Liver (tissue), 8 donors: ENCODE measurements at regions not wholly inside any gene's neighbourhood (a gene's known extent, or its start where the extent isn't known, plus 50 kb on each side); places are given as distances from the start of the nearest gene placed in this dataset.

ENCODE experiments used
- DNase-seq: peaks from one replicate; pipeline ENCODE4 v3.0.0-alpha.2; 2017; ENCODE audit warnings: low spot score
- H3K27ac ChIP-seq, 2 donors: one replicate each; pipeline ENCODE4 v1.7.0; 2013; ENCODE audit warnings: inconsistent platforms in 2 of 2, low read length in 2 of 2, control low read depth in 1 of 2, low read depth in 1 of 2, mild to moderate bottlenecking in 1 of 2
- H3K27me3 ChIP-seq, 4 donors: one replicate each; pipeline versions ENCODE4 v1.6.1 to v1.7.0; 2013; ENCODE audit warnings: low read length in 3 of 4, inconsistent platforms in 1 of 4, mild to moderate bottlenecking in 1 of 4, moderate library complexity in 1 of 4; ENCODE audit not compliant: control insufficient read depth in 4 of 4, insufficient read depth in 4 of 4
- H3K36me3 ChIP-seq, 4 donors: one replicate each; pipeline versions ENCODE4 v1.6.1 to v1.7.0; 2013; ENCODE audit warnings: low read length in 3 of 4, mild to moderate bottlenecking in 3 of 4, low read depth in 1 of 4, moderate library complexity in 1 of 4; ENCODE audit not compliant: control insufficient read depth in 4 of 4, insufficient read depth in 3 of 4
- H3K4me1 ChIP-seq, 4 donors: one replicate each; pipeline versions ENCODE4 v1.6.1 to v1.7.0; 2013; ENCODE audit warnings: low read length in 3 of 4, mild to moderate bottlenecking in 3 of 4, moderate library complexity in 1 of 4; ENCODE audit not compliant: control insufficient read depth in 4 of 4, insufficient read depth in 4 of 4
- H3K4me3 ChIP-seq, 3 donors: one replicate each; pipeline versions ENCODE4 v1.6.1 to v1.7.0; 2013; ENCODE audit warnings: low read length in 3 of 3, control low read depth in 1 of 3, low read depth in 1 of 3, mild to moderate bottlenecking in 1 of 3
- H3K9ac ChIP-seq, 2 donors: one replicate each; pipeline ENCODE4 v1.7.0; 2013; ENCODE audit warnings: low read length in 2 of 2, mild to moderate bottlenecking in 2 of 2, moderate library complexity in 2 of 2, control low read depth in 1 of 2, low read depth in 1 of 2
- H3K9me3 ChIP-seq, 4 donors: one replicate each; pipeline versions ENCODE4 v1.6.1 to v1.7.0; 2013; ENCODE audit warnings: low read length in 3 of 4; ENCODE audit not compliant: control insufficient read depth in 4 of 4
- EGR1 ChIP-seq, 2 donors: IDR thresholded peaks; 2 replicates each; pipeline ENCODE4 v1.6.1; 2016 to 2018; ENCODE audit warnings: antibody characterized with exemption in 2 of 2, low read depth in 2 of 2
- FOXA1 ChIP-seq: IDR thresholded peaks from 2 replicates; pipeline ENCODE4 v1.6.1; 2016; ENCODE audit warnings: antibody characterized with exemption
- FOXA2 ChIP-seq: IDR thresholded peaks from 2 replicates; pipeline ENCODE4 v1.6.1; 2016; ENCODE audit warnings: antibody characterized with exemption
- GABPA ChIP-seq, 2 donors: IDR thresholded peaks in 1 of 2; conservative IDR thresholded peaks in 1 of 2; 2 replicates each; pipeline ENCODE4 v1.6.1; 2016; ENCODE audit warnings: antibody characterized with exemption in 2 of 2, mild to moderate bottlenecking in 1 of 2, moderate library complexity in 1 of 2
- HNF4A ChIP-seq, 2 donors: conservative IDR thresholded peaks; 2 replicates each; pipeline ENCODE4 v1.6.1; 2016; ENCODE audit warnings: antibody characterized with exemption in 2 of 2, mild to moderate bottlenecking in 2 of 2
- HNF4G ChIP-seq: IDR thresholded peaks from 2 replicates; pipeline ENCODE4 v1.6.1; 2016; ENCODE audit warnings: antibody characterized with exemption
- JUND ChIP-seq, 2 donors: IDR thresholded peaks; 2 replicates each; pipeline ENCODE4 v1.6.1; 2016; ENCODE audit warnings: antibody characterized with exemption in 2 of 2
- NR2F2 ChIP-seq: IDR thresholded peaks from 2 replicates; pipeline ENCODE4 v1.6.1; 2016; ENCODE audit warnings: antibody characterized with exemption
- RXRA ChIP-seq, 2 donors: IDR thresholded peaks; 2 replicates each; pipeline ENCODE4 v1.6.1; 2017 to 2018; ENCODE audit warnings: antibody characterized with exemption in 2 of 2, mild to moderate bottlenecking in 1 of 2
- SP1 ChIP-seq: IDR thresholded peaks from 2 replicates; pipeline ENCODE4 v1.6.1; 2018; ENCODE audit warnings: antibody characterized with exemption, mild to moderate bottlenecking
- TAF1 ChIP-seq: conservative IDR thresholded peaks from 2 replicates; pipeline ENCODE4 v1.6.1; 2016; ENCODE audit warnings: antibody characterized with exemption, mild to moderate bottlenecking
- YY1 ChIP-seq: IDR thresholded peaks from 2 replicates; pipeline ENCODE4 v1.6.1; 2016; ENCODE audit warnings: antibody characterized with exemption, mild to moderate bottlenecking
- WGBS: extraction: QIAGEN DNeasy Blood & Tissue Kit; methylation state at CpG from one replicate; pipeline ENCODE4 v1.1.7; 2013; 5-methylcytosine and 5-hydroxymethylcytosine counted together
- TF ChIP-seq, protein P1 (sequence below): IDR thresholded peaks from 2 replicates; pipeline ENCODE4 v1.6.1; 2016; ENCODE audit warnings: antibody characterized with exemption
- TF ChIP-seq, protein P2 (sequence below): IDR thresholded peaks from 2 replicates; pipeline ENCODE4 v1.6.1; 2016; ENCODE audit warnings: antibody characterized with exemption
- TF ChIP-seq, protein P3 (sequence below): IDR thresholded peaks from 2 replicates; pipeline ENCODE4 v1.6.1; 2016; ENCODE audit warnings: antibody characterized with exemption, mild to moderate bottlenecking
- TF ChIP-seq, protein P4 (sequence below): fragments of 150-350 bp; IDR thresholded peaks from 2 replicates; pipeline ENCODE4 v1.5.1; 2017; ENCODE audit warnings: improper control_type of control experiment, low read depth, low read length; ENCODE audit not compliant: missing input control
- donor health status: healthy.
- donor health status: healthy.
- donor health status: healthy.
- donor health status: healthy.
- donor health status: healthy.

DNA sequence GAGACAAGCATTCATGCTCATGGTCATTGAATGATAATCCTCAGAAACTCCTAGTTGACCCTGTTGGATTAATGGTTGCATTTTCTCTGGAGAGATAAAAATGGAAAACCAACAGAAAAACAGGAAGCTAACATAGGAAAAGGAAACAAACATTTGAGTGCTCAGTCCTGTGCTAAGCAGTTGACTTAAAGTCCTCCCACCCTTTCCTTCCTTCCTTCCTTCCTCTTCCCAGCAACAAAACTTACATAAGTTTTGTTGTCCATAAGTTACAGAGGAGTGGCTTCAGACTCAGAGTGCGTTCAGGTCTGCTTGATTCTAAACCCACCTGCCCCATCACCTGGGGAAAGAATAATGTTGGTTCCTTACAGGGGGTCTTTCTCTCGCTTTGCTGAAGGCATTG is 163.8 kb upstream of the RGMA start:
- no peaks in the 10 kb centered on the region for H3K27me3 ChIP-seq
- 63% methylated on average over 2 of the region's 2 CpGs for WGBS
- H3K9ac ChIP-seq = no peak overlapping the region
- H3K4me3 ChIP-seq = no peak overlapping the region
- H3K4me1 ChIP-seq = no peaks in the 10 kb centered on the region
- DNase-seq = no peak
- no peaks in the 10 kb centered on the region for H3K9me3 ChIP-seq
- H3K36me3 ChIP-seq = no peaks in the 10 kb centered on the region
- no peak overlapping the region for H3K27ac ChIP-seq
- TF ChIP-seq, protein P1, sequence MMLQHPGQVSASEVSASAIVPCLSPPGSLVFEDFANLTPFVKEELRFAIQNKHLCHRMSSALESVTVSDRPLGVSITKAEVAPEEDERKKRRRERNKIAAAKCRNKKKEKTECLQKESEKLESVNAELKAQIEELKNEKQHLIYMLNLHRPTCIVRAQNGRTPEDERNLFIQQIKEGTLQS = no peak
- no peak for TF ChIP-seq FOXA2
- TF ChIP-seq, protein P2, sequence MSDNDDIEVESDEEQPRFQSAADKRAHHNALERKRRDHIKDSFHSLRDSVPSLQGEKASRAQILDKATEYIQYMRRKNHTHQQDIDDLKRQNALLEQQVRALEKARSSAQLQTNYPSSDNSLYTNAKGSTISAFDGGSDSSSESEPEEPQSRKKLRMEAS = no peak
- no peak for TF ChIP-seq GABPA (IDR thresholded peaks at IDR 0.05 in 1 of 2, conservative IDR thresholded peaks at IDR 0.05 in 1 of 2)
- TF ChIP-seq EGR1 (IDR thresholded peaks at IDR 0.05; ENCODE audit: low read depth in 2 of 2) = no peak
- TF ChIP-seq HNF4G = no peak
- no peak for TF ChIP-seq FOXA1
- TF ChIP-seq, protein P3, sequence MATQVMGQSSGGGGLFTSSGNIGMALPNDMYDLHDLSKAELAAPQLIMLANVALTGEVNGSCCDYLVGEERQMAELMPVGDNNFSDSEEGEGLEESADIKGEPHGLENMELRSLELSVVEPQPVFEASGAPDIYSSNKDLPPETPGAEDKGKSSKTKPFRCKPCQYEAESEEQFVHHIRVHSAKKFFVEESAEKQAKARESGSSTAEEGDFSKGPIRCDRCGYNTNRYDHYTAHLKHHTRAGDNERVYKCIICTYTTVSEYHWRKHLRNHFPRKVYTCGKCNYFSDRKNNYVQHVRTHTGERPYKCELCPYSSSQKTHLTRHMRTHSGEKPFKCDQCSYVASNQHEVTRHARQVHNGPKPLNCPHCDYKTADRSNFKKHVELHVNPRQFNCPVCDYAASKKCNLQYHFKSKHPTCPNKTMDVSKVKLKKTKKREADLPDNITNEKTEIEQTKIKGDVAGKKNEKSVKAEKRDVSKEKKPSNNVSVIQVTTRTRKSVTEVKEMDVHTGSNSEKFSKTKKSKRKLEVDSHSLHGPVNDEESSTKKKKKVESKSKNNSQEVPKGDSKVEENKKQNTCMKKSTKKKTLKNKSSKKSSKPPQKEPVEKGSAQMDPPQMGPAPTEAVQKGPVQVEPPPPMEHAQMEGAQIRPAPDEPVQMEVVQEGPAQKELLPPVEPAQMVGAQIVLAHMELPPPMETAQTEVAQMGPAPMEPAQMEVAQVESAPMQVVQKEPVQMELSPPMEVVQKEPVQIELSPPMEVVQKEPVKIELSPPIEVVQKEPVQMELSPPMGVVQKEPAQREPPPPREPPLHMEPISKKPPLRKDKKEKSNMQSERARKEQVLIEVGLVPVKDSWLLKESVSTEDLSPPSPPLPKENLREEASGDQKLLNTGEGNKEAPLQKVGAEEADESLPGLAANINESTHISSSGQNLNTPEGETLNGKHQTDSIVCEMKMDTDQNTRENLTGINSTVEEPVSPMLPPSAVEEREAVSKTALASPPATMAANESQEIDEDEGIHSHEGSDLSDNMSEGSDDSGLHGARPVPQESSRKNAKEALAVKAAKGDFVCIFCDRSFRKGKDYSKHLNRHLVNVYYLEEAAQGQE = no peak
- TF ChIP-seq JUND (IDR thresholded peaks at IDR 0.05) = no peak
- TF ChIP-seq SP1 = no peak
- no peak for TF ChIP-seq RXRA (IDR thresholded peaks at IDR 0.05)

DNA sequence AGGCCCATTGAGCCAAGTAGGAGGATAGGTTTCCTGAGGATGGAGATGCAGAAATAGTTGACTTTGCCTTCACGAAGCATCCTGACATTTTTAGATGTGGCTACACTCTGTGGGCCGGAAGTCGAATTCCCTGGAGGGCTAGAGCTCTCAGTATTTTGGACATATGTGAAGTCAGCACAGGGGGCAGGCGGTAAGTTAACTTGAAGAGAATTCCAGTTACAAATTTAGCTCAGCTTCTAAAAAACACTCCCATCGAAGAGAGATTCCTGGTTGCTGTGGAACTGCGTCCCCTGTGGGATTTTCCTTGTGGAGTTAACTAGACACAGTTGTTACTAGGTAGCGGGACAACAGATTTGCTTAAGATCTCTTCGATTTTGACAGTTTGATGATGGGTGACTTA is 161.9 kb upstream of the RGMA start:
- Histone ChIP-seq H3K4me1 (no peaks in the 10 kb centered on the region), H3K27ac (no peak overlapping the region), H3K27me3 (no peaks in the 10 kb centered on the region), H3K4me3 (no peak overlapping the region), H3K9me3 (no peaks in the 10 kb centered on the region), H3K36me3 (no peaks in the 10 kb centered on the region), H3K9ac (no peak overlapping the region)
- TF ChIP-seq, protein P4, sequence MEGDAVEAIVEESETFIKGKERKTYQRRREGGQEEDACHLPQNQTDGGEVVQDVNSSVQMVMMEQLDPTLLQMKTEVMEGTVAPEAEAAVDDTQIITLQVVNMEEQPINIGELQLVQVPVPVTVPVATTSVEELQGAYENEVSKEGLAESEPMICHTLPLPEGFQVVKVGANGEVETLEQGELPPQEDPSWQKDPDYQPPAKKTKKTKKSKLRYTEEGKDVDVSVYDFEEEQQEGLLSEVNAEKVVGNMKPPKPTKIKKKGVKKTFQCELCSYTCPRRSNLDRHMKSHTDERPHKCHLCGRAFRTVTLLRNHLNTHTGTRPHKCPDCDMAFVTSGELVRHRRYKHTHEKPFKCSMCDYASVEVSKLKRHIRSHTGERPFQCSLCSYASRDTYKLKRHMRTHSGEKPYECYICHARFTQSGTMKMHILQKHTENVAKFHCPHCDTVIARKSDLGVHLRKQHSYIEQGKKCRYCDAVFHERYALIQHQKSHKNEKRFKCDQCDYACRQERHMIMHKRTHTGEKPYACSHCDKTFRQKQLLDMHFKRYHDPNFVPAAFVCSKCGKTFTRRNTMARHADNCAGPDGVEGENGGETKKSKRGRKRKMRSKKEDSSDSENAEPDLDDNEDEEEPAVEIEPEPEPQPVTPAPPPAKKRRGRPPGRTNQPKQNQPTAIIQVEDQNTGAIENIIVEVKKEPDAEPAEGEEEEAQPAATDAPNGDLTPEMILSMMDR = no peak
- TF ChIP-seq, protein P3 = no peak
- TF ChIP-seq NR2F2 = no peak
- no peak for TF ChIP-seq EGR1 (IDR thresholded peaks at IDR 0.05; ENCODE audit: low read depth in 2 of 2)
- TF ChIP-seq, protein P2 = no peak
- TF ChIP-seq JUND (IDR thresholded peaks at IDR 0.05) = no peak
- TF ChIP-seq SP1 = no peak
- no peak for TF ChIP-seq HNF4G
- TF ChIP-seq HNF4A (conservative IDR thresholded peaks at IDR 0.05) = no peak
- no peak for TF ChIP-seq YY1
- no peak for TF ChIP-seq FOXA2
- TF ChIP-seq, protein P1 = no peak
- TF ChIP-seq TAF1 = no peak
- TF ChIP-seq RXRA (IDR thresholded peaks at IDR 0.05) = no peak
- WGBS = 73% methylated on average over 8 of the region's 8 CpGs
- DNase-seq = no peak
